Ramos (cell line): ENCODE measurements at regions not wholly inside any gene's neighbourhood (a gene's known extent, or its start where the extent isn't known, plus 50 kb on each side); places are given as distances from the start of the nearest gene placed in this dataset.

Experiments used
- in situ Hi-C: fragments of 300-500 bp; cut with MboI; formaldehyde crosslinking; loops from one replicate; pipeline ENCODE4 v1.14.3; 2022; ENCODE audit warnings: low sequenced_read_pairs; ENCODE audit not compliant: unreplicated experiment

- in situ Hi-C loops: no loop called here
Measured at GRCh38 chr9:26437056-26437711, 455.4 kb downstream of the CAAP1 start.

- in situ Hi-C loops: no loop called here
Measured at GRCh38 chr9:26426551-26427131, 466.0 kb downstream of the CAAP1 start.

GRCh38 chr9:26418480-26418879 lies 474.1 kb downstream of the CAAP1 start:
- in situ Hi-C loops: no loop called here

- in situ Hi-C loops: no loop called here
Measured at GRCh38 chr9:26415528-26415927, 477.1 kb downstream of the CAAP1 start.

- in situ Hi-C loops: no loop called here
Measured at GRCh38 chr9:26413611-26414010, 479.0 kb downstream of the CAAP1 start.

GRCh38 chr9:26412446-26412845 lies 480.2 kb downstream of the CAAP1 start:
- in situ Hi-C loops: no loop called here

- in situ Hi-C loops: no loop called here
Measured at GRCh38 chr9:26406676-26407075, 485.9 kb downstream of the CAAP1 start.

GRCh38 chr9:26399556-26399955 lies 493.0 kb downstream of the CAAP1 start:
- in situ Hi-C loops: no loop called here

GRCh38 chr9:26394025-26394424 lies 498.6 kb downstream of the CAAP1 start:
- in situ Hi-C loops: no loop called here

- in situ Hi-C loops: no loop called here
Measured at GRCh38 chr9:26392639-26393038, 500.0 kb downstream of the CAAP1 start.

- in situ Hi-C loops: no loop called here
Measured at GRCh38 chr9:26391036-26391435, 501.6 kb downstream of the CAAP1 start.

- in situ Hi-C loops: no loop called here
Measured at GRCh38 chr9:26375448-26375847, 517.2 kb downstream of the CAAP1 start.

GRCh38 chr9:26373616-26374015 lies 519.0 kb downstream of the CAAP1 start:
- in situ Hi-C loops: no loop called here

GRCh38 chr9:26371236-26371635 lies 521.4 kb downstream of the CAAP1 start:
- in situ Hi-C loops: no loop called here

GRCh38 chr9:26369093-26369492 lies 523.5 kb downstream of the CAAP1 start:
- in situ Hi-C loops: no loop called here

GRCh38 chr9:26368241-26368640 lies 524.4 kb downstream of the CAAP1 start:
- in situ Hi-C loops: no loop called here

- in situ Hi-C loops: no loop called here
Measured at GRCh38 chr9:26361010-26361409, 531.6 kb downstream of the CAAP1 start.

- in situ Hi-C loops: no loop called here
Measured at GRCh38 chr9:26358836-26359235, 533.8 kb downstream of the CAAP1 start.

- in situ Hi-C loops: no loop called here
Measured at GRCh38 chr9:26357803-26358344, 534.7 kb downstream of the CAAP1 start.

GRCh38 chr9:26356491-26356890 lies 536.1 kb downstream of the CAAP1 start:
- in situ Hi-C loops: no loop called here

GRCh38 chr9:26346942-26347477 lies 545.6 kb downstream of the CAAP1 start:
- in situ Hi-C loops: no loop called here

GRCh38 chr9:26341545-26341944 lies 551.1 kb downstream of the CAAP1 start:
- in situ Hi-C loops: no loop called here
